Suprapubic skin (tissue), 3 donors: ENCODE measurements at regions not wholly inside any gene's neighbourhood (a gene's known extent, or its start where the extent isn't known, plus 50 kb on each side); places are given as distances from the start of the nearest gene placed in this dataset.

Experiments
- EP300 ChIP-seq: sonication (generic); formaldehyde crosslinking; IDR thresholded peaks from one replicate; pipeline ENCODE4 v1.6.1; 2017; ENCODE audit warnings: antibody characterized with exemption
- POLR2A ChIP-seq, 2 donors: fragments of 450-650 bp; IDR thresholded peaks; one replicate each; pipeline ENCODE4 v1.6.1; 2017; ENCODE audit warnings: antibody characterized with exemption in 2 of 2, mild to moderate bottlenecking in 2 of 2, moderate library complexity in 2 of 2
- TF ChIP-seq, protein P1 (sequence below), 2 donors: fragments of 200-600 bp in 1 of 2; fragments of 450-650 bp in 1 of 2; sonication (generic) in 1 of 2; IDR thresholded peaks; one replicate each; pipeline ENCODE4 v1.5.1; 2016 to 2019; ENCODE audit warnings: antibody characterized with exemption in 2 of 2, mild to moderate bottlenecking in 1 of 2, moderate library complexity in 1 of 2

GRCh38 chr18:34576622-34577021 lies 133.5 kb upstream of the DTNA start:
- TF ChIP-seq, protein P1, sequence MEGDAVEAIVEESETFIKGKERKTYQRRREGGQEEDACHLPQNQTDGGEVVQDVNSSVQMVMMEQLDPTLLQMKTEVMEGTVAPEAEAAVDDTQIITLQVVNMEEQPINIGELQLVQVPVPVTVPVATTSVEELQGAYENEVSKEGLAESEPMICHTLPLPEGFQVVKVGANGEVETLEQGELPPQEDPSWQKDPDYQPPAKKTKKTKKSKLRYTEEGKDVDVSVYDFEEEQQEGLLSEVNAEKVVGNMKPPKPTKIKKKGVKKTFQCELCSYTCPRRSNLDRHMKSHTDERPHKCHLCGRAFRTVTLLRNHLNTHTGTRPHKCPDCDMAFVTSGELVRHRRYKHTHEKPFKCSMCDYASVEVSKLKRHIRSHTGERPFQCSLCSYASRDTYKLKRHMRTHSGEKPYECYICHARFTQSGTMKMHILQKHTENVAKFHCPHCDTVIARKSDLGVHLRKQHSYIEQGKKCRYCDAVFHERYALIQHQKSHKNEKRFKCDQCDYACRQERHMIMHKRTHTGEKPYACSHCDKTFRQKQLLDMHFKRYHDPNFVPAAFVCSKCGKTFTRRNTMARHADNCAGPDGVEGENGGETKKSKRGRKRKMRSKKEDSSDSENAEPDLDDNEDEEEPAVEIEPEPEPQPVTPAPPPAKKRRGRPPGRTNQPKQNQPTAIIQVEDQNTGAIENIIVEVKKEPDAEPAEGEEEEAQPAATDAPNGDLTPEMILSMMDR (IDR thresholded peaks at IDR 0.05), result no peak
- no peak for TF ChIP-seq POLR2A (IDR thresholded peaks at IDR 0.05)
- TF ChIP-seq EP300, result no peak
